Cerebellar cortex (tissue), 1 donor: ENCODE measurements at regions not wholly inside any gene's neighbourhood (a gene's known extent, or its start where the extent isn't known, plus 50 kb on each side); places are given as distances from the start of the nearest gene placed in this dataset.

Experiments
- DNase-seq: peaks from one replicate; pipeline ENCODE4 v3.0.0-alpha.2; 2015; ENCODE audit warnings: low spot score

DNA sequence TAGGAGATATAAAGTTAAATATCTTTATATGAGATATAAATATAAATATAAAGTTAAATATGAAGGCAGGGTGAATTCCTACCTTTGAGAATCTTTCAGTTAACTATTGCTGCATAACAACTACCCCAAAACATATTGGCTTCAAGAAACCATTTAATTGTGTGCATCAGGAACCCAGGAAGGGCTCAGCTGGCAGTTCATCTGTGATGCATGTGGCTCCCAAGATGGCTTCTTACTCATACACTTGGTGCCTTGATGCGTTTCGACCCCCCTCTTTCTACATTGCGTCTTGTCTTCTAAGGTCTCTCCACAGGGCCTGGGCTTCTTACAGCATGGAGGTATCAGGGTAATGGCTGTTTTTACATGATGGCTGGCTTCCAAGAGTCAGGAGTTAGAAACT lies 253.9 kb upstream of the CRY1 start:
- no peak for DNase-seq

DNA sequence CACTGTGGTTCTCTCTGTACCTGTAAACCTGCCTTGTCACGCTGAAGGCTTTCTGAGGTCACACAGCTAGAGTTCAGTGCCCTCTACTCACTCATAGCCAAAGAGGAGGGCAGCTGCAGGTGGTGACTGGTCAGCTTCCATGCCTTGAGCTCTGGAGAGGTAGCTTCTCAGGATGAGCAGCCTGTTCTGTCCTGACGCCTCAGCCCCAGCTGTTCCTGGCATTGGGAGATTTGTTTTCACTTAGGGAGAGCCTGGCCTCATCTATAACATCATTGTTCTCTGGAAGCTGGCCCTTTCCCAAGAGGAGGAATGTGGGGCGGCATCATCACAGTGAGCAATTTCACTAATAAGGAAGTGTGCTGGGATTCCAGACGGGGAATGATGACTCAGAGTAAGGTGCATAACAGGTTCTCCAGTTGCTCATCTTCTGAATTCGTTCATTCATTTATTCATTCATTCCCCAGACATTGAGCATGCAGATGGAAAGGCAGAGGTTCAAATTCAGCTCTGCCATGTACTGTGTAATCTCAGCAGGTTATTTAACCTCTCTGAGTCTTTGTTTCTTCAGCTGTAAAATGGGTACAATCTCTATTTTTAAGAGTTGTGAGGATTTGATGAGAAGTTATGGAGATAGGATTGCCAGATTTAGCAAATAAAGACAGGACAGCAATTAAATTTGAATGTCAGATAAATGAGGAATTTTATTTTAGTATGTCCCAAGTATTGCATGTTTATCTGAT lies 255.8 kb upstream of the CRY1 start:
- no peak for DNase-seq

DNA sequence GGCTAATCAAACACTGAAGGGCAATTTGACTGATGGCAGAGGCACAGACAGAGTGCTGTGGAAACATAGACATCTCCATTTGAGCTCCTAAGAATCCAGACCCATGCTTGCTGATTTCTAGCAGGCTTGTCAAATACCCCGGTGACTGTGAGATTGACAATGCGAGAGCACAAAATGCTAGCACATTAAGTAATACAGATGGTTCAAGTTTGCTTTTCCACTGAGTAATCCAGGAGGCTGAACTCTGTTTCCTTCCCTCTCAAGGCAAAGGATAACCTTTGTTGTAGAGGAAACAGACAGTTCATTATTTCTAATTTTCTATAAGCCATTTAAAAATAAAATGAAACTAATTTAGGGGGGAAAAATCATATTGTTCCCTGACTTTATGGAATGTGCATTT lies 256.5 kb upstream of the CRY1 start:
- DNase-seq, result no peak

DNA sequence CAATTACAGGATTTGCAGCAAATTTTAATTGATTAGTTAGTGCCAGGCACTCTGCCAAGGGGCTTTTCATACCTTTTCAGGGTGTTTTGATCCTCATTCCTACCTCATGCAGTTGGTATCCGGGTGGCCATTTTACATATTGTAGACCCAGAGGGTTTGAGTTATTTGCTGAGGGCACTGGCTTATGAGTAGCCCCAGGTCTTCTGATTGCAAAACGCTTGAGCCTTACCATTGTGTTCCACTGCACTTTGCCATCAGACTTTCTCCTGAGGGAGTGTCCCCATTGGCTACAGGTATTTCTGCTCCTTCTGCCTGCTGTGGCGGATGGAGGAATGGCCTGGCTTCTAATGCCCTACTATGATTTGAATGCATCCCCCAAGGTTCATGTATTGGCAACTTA lies 257.8 kb upstream of the CRY1 start:
- no peak for DNase-seq

DNA sequence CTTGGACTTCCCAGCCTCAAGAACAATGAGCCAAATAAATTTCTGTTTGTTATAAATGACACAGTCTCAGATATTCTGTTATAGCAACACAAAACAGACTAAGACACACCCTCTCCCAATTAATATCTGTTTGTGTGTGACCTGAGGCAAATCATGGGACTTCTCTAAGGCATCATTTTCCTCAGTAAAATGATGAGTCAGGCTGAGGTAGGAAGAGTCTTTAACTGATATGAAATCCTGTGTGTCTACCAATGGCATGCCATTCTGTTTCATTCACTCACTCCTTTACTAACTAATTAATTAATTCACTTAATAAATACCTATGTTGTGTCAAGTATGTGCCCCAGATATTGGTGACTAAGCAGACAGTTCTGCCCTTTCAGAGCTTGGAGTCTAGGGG lies 258.4 kb upstream of the CRY1 start:
- DNase-seq, result no peak

DNA sequence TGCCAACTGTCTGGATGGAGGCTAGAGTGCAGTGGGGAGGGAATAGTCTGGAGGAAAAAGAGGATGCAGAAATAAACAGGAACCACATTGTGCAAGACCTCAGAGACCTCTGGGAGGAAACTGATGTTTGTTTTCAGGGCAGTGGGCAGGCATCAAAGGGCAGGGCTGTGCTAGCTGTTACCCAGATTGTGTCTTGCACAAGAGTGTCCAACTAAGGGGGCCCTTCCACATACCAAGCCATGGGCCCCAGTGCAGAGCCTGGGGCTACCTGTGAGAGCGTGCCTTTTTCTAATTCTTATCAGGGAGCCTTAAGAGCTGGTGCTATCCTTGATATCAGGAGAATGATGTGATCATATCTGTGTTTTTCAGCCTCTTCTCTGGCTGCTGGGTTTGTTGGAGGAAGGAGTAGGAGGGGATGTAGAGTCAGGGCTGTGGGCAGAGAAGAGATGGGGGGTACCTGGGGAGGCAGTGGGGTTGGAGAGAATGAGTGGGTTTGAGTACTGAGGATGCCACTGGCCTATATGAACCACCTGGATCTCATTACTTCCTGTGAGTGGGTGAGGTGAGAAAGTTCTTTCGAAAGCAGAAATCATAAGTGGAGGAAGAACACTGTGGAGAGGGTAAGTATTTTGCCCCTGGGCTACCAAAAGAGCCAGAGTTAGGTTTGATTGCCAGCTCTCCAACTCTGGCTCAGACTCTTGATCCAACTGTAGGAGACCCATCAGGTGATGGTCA lies 259.2 kb upstream of the CRY1 start:
- DNase-seq, result no peak

DNA sequence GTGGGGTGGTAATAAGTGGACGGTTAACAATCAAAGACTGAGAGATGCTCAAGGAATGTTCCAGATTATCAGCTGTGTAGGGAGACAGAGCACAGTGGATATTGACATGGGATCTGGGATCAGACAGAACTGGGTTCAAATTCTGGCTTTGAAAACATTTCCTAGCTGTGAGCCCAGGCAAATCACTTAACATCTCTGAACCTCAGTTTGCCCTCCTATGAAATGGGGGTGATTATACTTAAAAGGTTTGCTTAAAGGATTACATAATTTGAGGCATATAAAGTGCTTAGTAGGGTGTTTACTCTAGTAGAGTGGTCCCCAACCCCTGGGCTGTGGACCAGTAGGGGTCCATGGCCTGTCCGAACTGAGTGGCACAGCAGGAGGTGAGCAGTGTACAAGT lies 260.0 kb upstream of the CRY1 start:
- no peak for DNase-seq

DNA sequence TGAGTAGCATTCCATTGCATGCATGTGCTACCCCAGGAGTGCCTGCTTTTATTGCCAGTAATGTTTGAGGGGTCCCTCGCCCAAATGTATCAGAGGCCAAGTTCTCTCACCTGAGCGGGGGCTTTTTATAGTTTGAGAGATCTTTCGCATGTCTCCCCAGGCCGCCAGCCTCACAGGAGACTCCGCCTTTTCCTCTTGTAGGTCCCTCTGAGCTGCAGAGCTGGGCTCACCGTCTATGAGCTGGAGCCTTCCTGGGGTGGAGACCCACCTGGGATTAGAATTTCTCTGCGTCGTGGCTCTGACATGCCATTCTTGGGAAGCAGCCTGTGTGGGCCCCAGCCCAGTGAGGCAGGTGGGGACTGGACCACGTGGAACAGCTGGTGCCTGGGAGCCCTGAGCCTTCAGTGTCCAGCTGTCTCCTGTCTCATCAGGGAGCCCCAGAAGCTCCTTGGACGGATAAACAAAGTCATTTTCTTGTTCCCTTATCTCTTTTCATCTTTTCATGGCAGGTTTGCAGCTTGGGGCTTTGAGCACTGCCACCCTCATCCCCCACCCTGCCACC lies 261.7 kb upstream of the CRY1 start:
- no peak for DNase-seq

DNA sequence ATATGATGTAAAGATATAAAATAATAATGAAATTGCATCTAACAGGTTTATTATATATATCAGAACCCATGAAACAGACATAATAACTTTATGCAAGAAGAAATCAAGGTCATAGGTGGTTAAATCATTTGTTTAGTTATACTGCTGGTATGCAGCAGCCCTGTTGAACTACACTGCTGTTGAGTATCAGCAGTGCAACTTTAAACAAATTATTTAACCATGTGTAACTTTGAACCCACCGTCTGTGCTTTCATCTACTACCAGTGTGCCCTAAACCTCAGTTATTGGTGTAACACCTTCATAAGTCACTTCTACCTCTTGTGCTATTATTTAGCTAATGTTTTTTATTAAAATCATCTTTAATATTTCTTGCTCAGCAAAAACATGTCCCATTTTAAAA lies 262.3 kb upstream of the CRY1 start:
- DNase-seq, result no peak

DNA sequence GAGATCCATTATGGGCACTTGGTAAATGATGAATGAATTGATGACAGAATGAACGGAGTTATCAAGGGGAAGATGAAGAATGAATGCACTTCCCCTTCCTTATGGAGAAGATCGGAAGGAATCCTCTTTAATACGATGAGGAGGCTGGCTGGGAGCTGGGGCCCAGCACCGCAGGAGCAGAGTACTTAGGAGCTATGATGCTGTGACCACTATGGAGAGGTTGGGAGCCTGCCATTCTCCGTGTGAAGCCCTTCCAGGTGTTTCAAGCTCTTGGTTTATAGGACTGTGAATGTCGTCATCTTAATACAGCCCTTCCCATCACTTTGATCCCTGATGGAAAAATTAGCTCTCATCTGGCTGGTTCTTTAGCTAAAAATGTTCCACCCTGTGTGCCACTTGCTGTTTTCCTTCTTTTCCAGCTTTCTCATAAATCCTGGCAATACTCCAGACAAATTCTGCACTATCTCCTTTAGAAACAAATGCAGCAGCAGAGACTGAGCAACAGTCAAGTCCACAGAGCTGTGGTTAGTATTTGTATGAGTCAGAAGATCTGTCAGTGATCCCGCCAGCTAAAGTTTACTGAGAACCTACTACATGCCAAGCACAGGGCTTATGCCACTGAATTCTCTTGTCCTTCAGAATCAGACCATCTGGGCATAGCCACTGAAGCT lies 263.1 kb upstream of the CRY1 start:
- no peak for DNase-seq

DNA sequence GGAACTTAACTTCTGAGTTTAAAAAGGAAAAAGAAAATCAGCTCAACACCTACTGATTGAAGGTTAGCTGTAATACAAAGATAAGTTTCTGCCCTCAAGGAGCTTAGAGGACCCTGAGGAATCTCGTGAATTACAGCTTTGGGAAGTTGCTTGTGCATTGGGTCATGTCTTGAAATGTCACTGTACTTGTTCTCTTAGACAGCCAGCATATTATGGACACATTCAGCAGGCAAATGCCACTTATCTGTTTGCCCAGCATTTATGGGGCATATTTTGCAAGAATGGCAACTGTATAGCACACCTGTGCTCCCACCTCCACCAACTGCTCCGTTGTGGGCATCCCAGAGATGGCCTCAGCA lies 263.6 kb upstream of the CRY1 start:
- DNase-seq, result no peak

DNA sequence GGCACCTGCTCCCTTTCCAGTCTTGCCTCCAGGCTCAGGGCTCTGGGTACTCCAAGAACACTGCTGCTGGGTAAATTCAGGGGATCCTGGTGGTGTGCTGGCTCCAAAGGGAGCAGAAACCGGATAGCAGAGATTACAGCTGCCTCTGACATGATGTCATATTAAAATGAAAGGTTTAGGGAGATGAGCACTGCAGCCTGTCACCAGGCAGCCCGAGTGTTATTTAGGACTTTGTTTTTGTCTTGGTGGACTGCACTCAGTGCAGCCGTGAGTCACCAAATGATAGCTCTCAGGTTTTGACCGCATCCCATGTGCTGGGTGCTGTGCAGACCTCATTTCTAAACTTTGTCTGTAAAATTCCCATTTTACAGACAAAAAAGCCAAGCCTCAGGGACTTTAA lies 266.0 kb upstream of the CRY1 start:
- DNase-seq, result no peak

DNA sequence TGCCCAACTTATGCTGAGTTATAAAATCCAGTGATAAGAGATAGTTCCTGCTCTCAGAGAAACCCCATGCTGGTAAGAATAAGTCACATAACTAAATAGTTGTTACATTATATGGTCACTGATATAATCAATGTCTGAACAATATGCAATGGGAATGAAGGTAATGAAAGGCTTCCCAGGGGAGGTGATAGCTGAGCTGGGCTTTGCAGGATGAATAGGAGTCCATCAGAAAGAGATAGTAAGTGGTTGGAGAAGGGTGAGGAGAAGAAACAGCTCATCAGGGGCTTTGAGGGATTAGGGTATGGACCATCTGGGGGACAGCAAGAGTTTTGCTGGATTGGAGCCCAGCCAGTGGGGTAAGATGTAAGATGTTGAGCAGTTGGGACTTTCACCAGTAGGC lies 266.7 kb upstream of the CRY1 start:
- no peak for DNase-seq

DNA sequence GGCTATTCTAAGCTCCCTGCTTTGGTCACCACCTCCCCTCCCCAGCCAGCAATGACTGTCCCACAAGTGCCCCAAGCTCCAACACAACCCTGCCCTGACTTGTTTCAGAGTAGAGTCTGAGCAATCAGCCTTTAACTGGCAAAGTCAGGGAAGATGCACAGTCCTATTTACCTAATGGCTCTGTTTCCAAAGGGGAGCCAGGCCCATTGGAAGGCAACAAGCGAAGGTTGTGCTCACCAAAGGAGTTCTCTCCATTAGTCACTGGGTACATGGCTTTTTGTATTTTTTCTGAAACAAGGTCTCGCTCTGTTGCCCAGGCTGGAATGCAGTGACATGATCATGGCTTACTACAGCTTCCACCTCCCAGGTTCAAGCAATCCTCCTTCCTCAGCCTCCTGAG lies 267.1 kb upstream of the CRY1 start:
- DNase-seq, result no peak

DNA sequence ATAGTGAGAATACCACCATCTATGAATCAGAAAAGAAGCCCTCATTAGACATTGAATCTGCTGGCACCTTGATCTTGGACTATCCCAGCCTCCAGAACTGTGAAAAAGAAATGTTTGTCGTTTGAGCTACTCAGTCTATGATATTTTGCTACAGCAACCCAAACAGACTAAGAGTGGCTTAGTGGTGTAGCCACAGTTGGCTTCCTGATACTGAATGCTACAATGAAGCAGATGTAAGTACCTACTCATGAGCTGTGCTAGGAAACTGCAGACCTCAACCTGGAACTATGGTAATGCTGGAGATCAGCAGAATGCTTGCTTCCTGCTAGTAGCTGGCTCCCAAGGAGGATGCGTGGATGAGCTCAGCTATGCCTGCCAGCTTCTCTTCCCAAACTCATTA lies 268.6 kb upstream of the CRY1 start:
- no peak for DNase-seq

DNA sequence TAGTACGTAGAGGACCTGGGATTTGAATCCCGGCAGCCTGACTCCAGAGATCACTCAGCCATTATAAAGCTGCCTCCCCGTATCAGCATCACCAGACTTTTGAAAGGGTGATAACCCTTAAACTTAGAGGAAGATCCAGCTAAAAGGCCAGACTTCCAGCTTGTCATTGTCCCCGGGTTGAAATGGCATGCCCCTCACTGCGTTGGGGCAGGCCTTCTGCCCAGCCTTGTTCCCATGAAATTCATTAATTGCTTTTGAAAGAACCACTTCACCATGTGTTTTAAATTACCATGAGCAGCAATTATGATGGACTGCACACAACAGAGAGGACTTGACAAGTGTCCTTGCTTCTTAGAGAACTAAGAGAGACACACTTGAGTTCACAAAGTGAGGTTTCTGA lies 269.6 kb upstream of the CRY1 start:
- DNase-seq, result no peak

DNA sequence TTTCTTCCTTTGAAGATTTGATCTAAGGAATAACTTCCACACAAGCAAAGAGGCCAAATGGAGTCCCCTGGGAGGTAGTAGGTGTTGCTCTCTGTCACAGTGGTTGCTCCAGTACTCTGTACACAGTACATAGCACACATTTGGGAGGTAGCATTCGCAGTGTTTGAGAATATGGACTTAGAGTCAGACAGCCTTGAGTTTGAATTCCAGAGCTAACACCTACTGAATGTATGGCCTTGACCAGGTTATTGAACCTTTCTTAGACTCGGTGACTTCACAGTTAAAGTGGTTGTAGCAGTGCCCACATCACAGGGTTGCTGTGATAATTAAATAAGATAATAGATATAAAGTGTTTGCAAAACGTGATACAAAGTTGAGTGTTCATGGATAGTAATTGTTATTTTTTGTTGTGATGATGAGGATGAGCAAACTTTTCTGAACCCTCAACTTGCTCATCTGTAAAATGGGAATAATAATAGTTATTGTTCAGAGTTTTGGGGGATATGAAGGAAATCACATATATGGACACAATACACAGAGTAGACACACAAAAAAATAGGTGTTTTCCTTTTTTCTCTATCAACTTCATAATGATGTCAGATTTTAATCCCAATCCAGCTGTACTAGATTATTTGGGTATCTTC lies 271.6 kb upstream of the CRY1 start:
- DNase-seq, result no peak

DNA sequence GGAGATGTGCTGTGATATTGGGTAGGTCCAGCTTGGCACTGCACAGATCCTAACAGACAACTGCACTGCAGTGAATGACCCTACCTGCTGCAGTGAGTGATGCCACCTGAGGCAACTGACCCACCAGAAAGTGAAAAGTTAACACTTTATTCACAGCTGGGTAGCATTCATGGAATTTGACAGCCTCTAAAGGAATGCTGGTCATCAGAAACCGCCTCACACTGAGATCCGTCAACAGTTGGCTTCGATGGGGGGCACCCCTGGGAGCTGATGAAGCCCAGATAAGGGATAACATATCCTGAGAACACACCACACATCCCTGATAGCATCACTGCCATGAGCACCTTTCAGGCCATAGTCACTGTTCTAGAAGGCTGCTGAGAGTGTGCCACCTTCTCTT lies 272.4 kb upstream of the CRY1 start:
- no peak for DNase-seq

DNA sequence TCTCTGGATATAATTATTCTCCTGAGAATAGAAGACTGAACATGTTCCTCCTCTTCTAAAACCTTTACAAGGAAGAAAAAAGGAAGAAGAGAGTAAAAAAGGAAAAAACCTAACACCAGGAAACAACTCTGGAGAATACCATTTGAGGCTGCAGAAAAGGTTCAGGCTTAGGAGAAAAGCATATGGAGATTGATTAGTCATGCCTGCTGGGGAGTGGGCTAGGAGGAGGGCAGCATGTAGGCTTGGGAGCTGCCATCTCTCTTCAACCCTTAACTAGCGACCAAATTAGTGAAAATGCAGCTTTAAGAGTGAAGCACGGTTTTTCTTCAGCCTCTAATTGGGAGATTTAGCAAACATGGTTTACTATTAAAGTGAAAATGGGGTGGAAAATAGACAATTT lies 273.0 kb upstream of the CRY1 start:
- DNase-seq, result no peak

DNA sequence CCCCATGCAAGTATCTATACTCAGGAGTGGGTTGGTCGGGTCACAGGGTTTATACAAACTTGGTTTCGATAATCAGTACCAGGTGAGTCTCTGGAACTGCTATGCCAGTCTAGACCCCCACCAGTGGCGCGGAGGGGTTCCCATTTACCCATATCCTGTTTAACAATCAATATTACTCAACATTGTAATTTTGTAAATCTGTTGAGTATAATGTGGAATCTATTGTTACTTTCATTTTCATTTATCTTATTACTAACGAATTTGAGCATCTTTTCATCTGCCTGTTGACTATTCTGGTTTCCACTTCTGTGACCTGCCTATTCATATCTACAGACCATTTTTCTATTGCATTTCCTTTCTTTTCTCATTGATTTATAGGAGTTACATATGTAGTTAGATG lies 275.2 kb upstream of the CRY1 start:
- no peak for DNase-seq

DNA sequence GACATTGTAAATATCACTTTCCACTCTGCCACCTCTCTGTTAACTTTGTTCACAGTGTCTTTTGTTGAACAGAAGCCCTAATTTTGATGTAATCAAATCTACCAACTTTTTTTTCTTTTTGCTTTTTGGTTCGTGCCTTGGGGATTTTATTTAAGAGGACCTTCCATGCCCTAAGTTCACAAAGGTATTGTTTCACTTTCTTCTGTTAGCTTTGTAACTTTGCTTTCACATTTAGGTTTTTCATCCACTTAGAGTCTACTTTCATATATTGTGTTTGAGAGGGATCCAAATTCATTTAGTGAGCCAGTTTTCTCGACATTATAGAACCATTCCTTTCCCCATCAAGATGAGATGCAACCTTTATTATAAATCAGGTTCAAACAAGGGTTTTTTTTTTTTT lies 275.7 kb upstream of the CRY1 start:
- DNase-seq, result no peak

DNA sequence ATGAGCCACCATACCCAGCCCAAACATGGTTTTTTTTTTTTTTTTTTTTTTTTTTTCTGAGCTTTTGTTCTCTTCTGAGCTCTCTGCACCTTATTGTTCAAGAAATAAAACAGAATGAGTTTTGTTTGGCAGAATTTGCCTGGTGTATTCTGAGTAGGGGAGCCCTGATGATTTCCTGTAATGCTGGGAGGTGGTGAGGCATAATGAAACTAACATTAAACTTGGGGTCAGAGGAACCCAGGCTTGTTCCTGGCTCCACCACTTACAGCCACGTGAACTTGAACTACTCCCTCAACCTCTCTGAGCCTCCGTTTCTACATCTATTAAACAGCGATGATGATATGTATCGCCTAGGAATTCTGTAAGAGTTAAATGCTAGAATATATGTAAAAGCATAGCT lies 276.3 kb upstream of the CRY1 start:
- no peak for DNase-seq

DNA sequence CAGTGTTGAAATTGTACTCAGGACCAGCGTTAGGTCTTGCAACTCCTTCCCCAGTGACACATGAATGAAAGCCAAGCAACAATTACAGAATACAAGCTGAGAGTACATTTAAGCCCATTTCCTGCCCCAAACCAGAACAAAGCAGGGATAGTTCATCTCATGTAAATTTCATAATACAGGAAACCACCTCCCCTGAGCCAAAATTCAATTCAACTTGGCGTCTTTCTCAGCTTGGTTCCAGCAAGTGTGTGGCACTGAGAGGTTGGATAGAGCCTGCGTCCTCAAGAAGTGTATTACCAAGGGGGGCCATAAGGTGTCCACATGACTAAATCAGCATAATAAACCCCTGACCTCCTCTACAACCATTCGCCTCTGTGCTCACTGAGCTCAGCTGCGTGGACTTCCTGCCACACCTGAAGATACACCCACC lies 278.9 kb upstream of the CRY1 start:
- DNase-seq, result no peak
